Liver (tissue), 8 donors: ENCODE measurements at regions not wholly inside any gene's neighbourhood (a gene's known extent, or its start where the extent isn't known, plus 50 kb on each side); places are given as distances from the start of the nearest gene placed in this dataset.

Experiments
- DNase-seq: peaks from one replicate; pipeline ENCODE4 v3.0.0-alpha.2; 2017; ENCODE audit warnings: low spot score
- H3K27ac ChIP-seq, 2 donors: one replicate each; pipeline ENCODE4 v1.7.0; 2013; ENCODE audit warnings: inconsistent platforms in 2 of 2, low read length in 2 of 2, control low read depth in 1 of 2, low read depth in 1 of 2, mild to moderate bottlenecking in 1 of 2
- H3K27me3 ChIP-seq, 4 donors: one replicate each; pipeline versions ENCODE4 v1.6.1 to v1.7.0; 2013; ENCODE audit warnings: low read length in 3 of 4, inconsistent platforms in 1 of 4, mild to moderate bottlenecking in 1 of 4, moderate library complexity in 1 of 4; ENCODE audit not compliant: control insufficient read depth in 4 of 4, insufficient read depth in 4 of 4
- H3K36me3 ChIP-seq, 4 donors: one replicate each; pipeline versions ENCODE4 v1.6.1 to v1.7.0; 2013; ENCODE audit warnings: low read length in 3 of 4, mild to moderate bottlenecking in 3 of 4, low read depth in 1 of 4, moderate library complexity in 1 of 4; ENCODE audit not compliant: control insufficient read depth in 4 of 4, insufficient read depth in 3 of 4
- H3K4me1 ChIP-seq, 4 donors: one replicate each; pipeline versions ENCODE4 v1.6.1 to v1.7.0; 2013; ENCODE audit warnings: low read length in 3 of 4, mild to moderate bottlenecking in 3 of 4, moderate library complexity in 1 of 4; ENCODE audit not compliant: control insufficient read depth in 4 of 4, insufficient read depth in 4 of 4
- H3K4me3 ChIP-seq, 3 donors: one replicate each; pipeline versions ENCODE4 v1.6.1 to v1.7.0; 2013; ENCODE audit warnings: low read length in 3 of 3, control low read depth in 1 of 3, low read depth in 1 of 3, mild to moderate bottlenecking in 1 of 3
- H3K9ac ChIP-seq, 2 donors: one replicate each; pipeline ENCODE4 v1.7.0; 2013; ENCODE audit warnings: low read length in 2 of 2, mild to moderate bottlenecking in 2 of 2, moderate library complexity in 2 of 2, control low read depth in 1 of 2, low read depth in 1 of 2
- H3K9me3 ChIP-seq, 4 donors: one replicate each; pipeline versions ENCODE4 v1.6.1 to v1.7.0; 2013; ENCODE audit warnings: low read length in 3 of 4; ENCODE audit not compliant: control insufficient read depth in 4 of 4
- ATF3 ChIP-seq: IDR thresholded peaks from 2 replicates; pipeline ENCODE4 v1.6.1; 2016; ENCODE audit warnings: antibody characterized with exemption
- CTCF ChIP-seq: fragments of 150-350 bp; IDR thresholded peaks from 2 replicates; pipeline ENCODE4 v1.5.1; 2017; ENCODE audit warnings: improper control_type of control experiment, low read depth, low read length; ENCODE audit not compliant: missing input control
- EGR1 ChIP-seq, 2 donors: IDR thresholded peaks; 2 replicates each; pipeline ENCODE4 v1.6.1; 2016 to 2018; ENCODE audit warnings: antibody characterized with exemption in 2 of 2, low read depth in 2 of 2
- FOXA1 ChIP-seq: IDR thresholded peaks from 2 replicates; pipeline ENCODE4 v1.6.1; 2016; ENCODE audit warnings: antibody characterized with exemption
- FOXA2 ChIP-seq: IDR thresholded peaks from 2 replicates; pipeline ENCODE4 v1.6.1; 2016; ENCODE audit warnings: antibody characterized with exemption
- GABPA ChIP-seq, 2 donors: IDR thresholded peaks in 1 of 2; conservative IDR thresholded peaks in 1 of 2; 2 replicates each; pipeline ENCODE4 v1.6.1; 2016; ENCODE audit warnings: antibody characterized with exemption in 2 of 2, mild to moderate bottlenecking in 1 of 2, moderate library complexity in 1 of 2
- HNF4A ChIP-seq, 2 donors: conservative IDR thresholded peaks; 2 replicates each; pipeline ENCODE4 v1.6.1; 2016; ENCODE audit warnings: antibody characterized with exemption in 2 of 2, mild to moderate bottlenecking in 2 of 2
- HNF4G ChIP-seq: IDR thresholded peaks from 2 replicates; pipeline ENCODE4 v1.6.1; 2016; ENCODE audit warnings: antibody characterized with exemption
- JUND ChIP-seq, 2 donors: IDR thresholded peaks; 2 replicates each; pipeline ENCODE4 v1.6.1; 2016; ENCODE audit warnings: antibody characterized with exemption in 2 of 2
- MAX ChIP-seq: IDR thresholded peaks from 2 replicates; pipeline ENCODE4 v1.6.1; 2016; ENCODE audit warnings: antibody characterized with exemption
- NR2F2 ChIP-seq: IDR thresholded peaks from 2 replicates; pipeline ENCODE4 v1.6.1; 2016; ENCODE audit warnings: antibody characterized with exemption
- RAD21 ChIP-seq, 2 donors: IDR thresholded peaks; 2 replicates each; pipeline ENCODE4 v1.6.1; 2016; ENCODE audit warnings: antibody characterized with exemption in 2 of 2, mild to moderate bottlenecking in 2 of 2
- REST ChIP-seq: IDR thresholded peaks from 2 replicates; pipeline ENCODE4 v1.6.1; 2016; ENCODE audit warnings: antibody characterized with exemption, mild to moderate bottlenecking
- RXRA ChIP-seq, 2 donors: IDR thresholded peaks; 2 replicates each; pipeline ENCODE4 v1.6.1; 2017 to 2018; ENCODE audit warnings: antibody characterized with exemption in 2 of 2, mild to moderate bottlenecking in 1 of 2
- SP1 ChIP-seq: IDR thresholded peaks from 2 replicates; pipeline ENCODE4 v1.6.1; 2018; ENCODE audit warnings: antibody characterized with exemption, mild to moderate bottlenecking
- TAF1 ChIP-seq: conservative IDR thresholded peaks from 2 replicates; pipeline ENCODE4 v1.6.1; 2016; ENCODE audit warnings: antibody characterized with exemption, mild to moderate bottlenecking
- YY1 ChIP-seq: IDR thresholded peaks from 2 replicates; pipeline ENCODE4 v1.6.1; 2016; ENCODE audit warnings: antibody characterized with exemption, mild to moderate bottlenecking
- ZBTB33 ChIP-seq: IDR thresholded peaks from 2 replicates; pipeline ENCODE4 v1.6.1; 2016; ENCODE audit warnings: antibody characterized with exemption
- WGBS: extraction: QIAGEN DNeasy Blood & Tissue Kit; methylation state at CpG from one replicate; pipeline ENCODE4 v1.1.7; 2013; 5-methylcytosine and 5-hydroxymethylcytosine counted together
- donor health status: healthy.
- donor health status: healthy.
- donor health status: healthy.
- donor health status: healthy.
- donor health status: healthy.

- Histone ChIP-seq H3K4me1 (no peaks in the 10 kb centered on the region), H3K9ac (no peak overlapping the region), H3K36me3 (no peaks in the 10 kb centered on the region), H3K27me3 (no peaks in the 10 kb centered on the region), H3K27ac (no peak overlapping the region), H3K9me3 (peaks cover 0 to 16% (median 0%) of the 10 kb centered on the region in 4 donors), H3K4me3 (no peak overlapping the region)
- no peak for DNase-seq
- TF ChIP-seq HNF4G = no peak
- no peak for TF ChIP-seq MAX
- TF ChIP-seq TAF1 = no peak
- TF ChIP-seq EGR1 (IDR thresholded peaks at IDR 0.05; ENCODE audit: low read depth in 2 of 2) = no peak
- no peak for TF ChIP-seq FOXA2
- no peak for TF ChIP-seq RXRA (IDR thresholded peaks at IDR 0.05)
- 66% methylated on average over 2 of the region's 2 CpGs for WGBS
These were observed 104.0 kb upstream of the ARHGEF9 start for GRCh38 chrX:63889001-63889400.

GRCh38 chrX:63884821-63885790 lies 100.1 kb upstream of the ARHGEF9 start:
- DNase-seq = no peak
- Histone ChIP-seq H3K4me1 (no peaks in the 10 kb centered on the region), H3K4me3 (no peak overlapping the region), H3K27ac (no peak overlapping the region), H3K9me3 (peaks cover 0 to 3% (median 0%) of the 10 kb centered on the region in 4 donors), H3K27me3 (no peaks in the 10 kb centered on the region), H3K36me3 (no peaks in the 10 kb centered on the region), H3K9ac (no peak overlapping the region)
- 83% methylated on average over 10 of the region's 10 CpGs for WGBS
- TF ChIP-seq EGR1 (IDR thresholded peaks at IDR 0.05; ENCODE audit: low read depth in 2 of 2) (no peak), NR2F2 (no peak), FOXA2 (no peak), SP1 (no peak), REST (no peak), HNF4A (conservative IDR thresholded peaks at IDR 0.05) (no peak), ZBTB33 (no peak), HNF4G (no peak), RAD21 (IDR thresholded peaks at IDR 0.05) (no peak), MAX (no peak), FOXA1 (no peak), RXRA (IDR thresholded peaks at IDR 0.05) (no peak), JUND (IDR thresholded peaks at IDR 0.05) (no peak), ATF3 (no peak), GABPA (IDR thresholded peaks at IDR 0.05 in 1 of 2, conservative IDR thresholded peaks at IDR 0.05 in 1 of 2) (no peak), TAF1 (no peak), YY1 (no peak), CTCF (no peak)
